Neural crest cell (in vitro differentiated cells): ENCODE measurements at regions not wholly inside any gene's neighbourhood (a gene's known extent, or its start where the extent isn't known, plus 50 kb on each side); places are given as distances from the start of the nearest gene placed in this dataset.

Experiments
- DNase-seq: peaks from one replicate; pipeline ENCODE4 v3.0.0; 2021; ENCODE audit warnings: low read depth, mixed read lengths, low spot score
- H3K27ac Mint-ChIP-seq: one replicate; pipeline ENCODE4 v1.8.0; 2021; ENCODE audit warnings: mild to moderate bottlenecking, mixed read lengths; ENCODE audit not compliant: unreplicated experiment
- H3K27me3 Mint-ChIP-seq: 2 replicates; pipeline ENCODE4 v1.8.0; 2021; ENCODE audit warnings: low read depth, mild to moderate bottlenecking, mixed read lengths
- H3K36me3 Mint-ChIP-seq: 2 replicates; pipeline ENCODE4 v1.8.0; 2021; ENCODE audit warnings: low read depth, mild to moderate bottlenecking, mixed read lengths
- H3K4me1 Mint-ChIP-seq: 2 replicates; pipeline ENCODE4 v1.8.0; 2021; ENCODE audit warnings: mixed read lengths
- H3K4me3 Mint-ChIP-seq: one replicate; pipeline ENCODE4 v1.8.0; 2021; ENCODE audit warnings: mild to moderate bottlenecking, mixed read lengths
- H3K9me3 Mint-ChIP-seq: 2 replicates; pipeline ENCODE4 v1.8.0; 2021; ENCODE audit warnings: mixed read lengths
- TF ChIP-seq, protein P1 (sequence below): fragments of 200-600 bp; sonication (generic); conservative IDR thresholded peaks from 2 replicates; pipeline ENCODE4 v1.5.0; 2021; ENCODE audit warnings: antibody characterized with exemption, mild to moderate bottlenecking

DNA sequence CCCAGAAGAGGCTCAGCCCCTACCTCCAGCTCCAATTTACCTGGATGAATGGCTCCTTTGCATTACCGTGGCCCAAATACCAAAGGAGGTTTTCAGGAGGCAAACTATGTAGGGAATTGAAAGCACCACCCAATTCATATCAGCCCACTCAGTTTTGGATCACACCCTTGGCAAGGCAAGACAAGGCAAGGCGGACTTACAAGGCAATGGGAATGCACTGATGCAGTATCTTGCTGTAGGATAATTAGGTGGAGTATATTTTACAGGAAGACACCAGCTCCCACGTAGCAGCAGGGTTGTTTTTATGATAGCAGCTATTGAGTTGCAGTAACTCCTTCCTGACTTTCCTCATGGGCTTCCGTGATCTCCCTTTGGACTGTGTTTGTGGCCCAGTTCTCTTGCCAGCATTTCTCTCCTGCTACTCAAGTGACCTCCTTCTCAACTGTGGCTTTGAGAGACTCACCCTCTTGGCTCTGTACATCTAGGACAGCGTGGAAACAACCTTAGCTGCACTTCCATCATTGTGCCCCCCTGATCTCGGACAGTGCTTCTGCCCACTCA is 935.9 kb downstream of the EFNB2 start:
- Mint-ChIP-seq H3K4me1 (no peaks in the 10 kb centered on the region), H3K36me3 (peaks cover 2% of the 10 kb centered on the region), H3K9me3 (peaks cover 6% of the 10 kb centered on the region), H3K4me3 (no peak overlapping the region), H3K27me3 (no peaks in the 10 kb centered on the region), H3K27ac (no peak overlapping the region)
- no peak for DNase-seq
- TF ChIP-seq, protein P1, sequence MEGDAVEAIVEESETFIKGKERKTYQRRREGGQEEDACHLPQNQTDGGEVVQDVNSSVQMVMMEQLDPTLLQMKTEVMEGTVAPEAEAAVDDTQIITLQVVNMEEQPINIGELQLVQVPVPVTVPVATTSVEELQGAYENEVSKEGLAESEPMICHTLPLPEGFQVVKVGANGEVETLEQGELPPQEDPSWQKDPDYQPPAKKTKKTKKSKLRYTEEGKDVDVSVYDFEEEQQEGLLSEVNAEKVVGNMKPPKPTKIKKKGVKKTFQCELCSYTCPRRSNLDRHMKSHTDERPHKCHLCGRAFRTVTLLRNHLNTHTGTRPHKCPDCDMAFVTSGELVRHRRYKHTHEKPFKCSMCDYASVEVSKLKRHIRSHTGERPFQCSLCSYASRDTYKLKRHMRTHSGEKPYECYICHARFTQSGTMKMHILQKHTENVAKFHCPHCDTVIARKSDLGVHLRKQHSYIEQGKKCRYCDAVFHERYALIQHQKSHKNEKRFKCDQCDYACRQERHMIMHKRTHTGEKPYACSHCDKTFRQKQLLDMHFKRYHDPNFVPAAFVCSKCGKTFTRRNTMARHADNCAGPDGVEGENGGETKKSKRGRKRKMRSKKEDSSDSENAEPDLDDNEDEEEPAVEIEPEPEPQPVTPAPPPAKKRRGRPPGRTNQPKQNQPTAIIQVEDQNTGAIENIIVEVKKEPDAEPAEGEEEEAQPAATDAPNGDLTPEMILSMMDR: no peak

DNA sequence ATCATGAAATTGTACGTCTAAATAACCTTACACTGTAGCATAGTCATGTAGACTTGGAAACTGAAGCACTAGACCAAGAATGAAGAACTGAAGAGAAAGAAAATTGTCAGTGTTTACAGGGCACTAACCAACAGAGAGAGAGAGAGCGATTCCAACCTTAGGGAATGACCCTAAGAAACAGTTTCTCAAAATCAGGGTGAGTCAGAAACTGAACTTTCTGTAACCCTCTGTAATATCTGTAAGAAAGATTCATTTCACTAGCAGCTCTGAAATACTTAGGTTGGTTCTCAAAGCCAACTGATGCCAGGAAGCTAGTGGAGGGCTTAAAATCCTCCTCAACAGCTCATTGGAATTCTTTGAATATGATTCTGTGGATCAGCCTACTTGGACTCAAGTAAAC is 936.9 kb downstream of the EFNB2 start:
- no peaks in the 10 kb centered on the region for H3K27me3 Mint-ChIP-seq
- no peak for DNase-seq
- H3K4me3 Mint-ChIP-seq: no peak overlapping the region
- peaks cover 6% of the 10 kb centered on the region for H3K9me3 Mint-ChIP-seq
- no peak overlapping the region for H3K27ac Mint-ChIP-seq
- H3K36me3 Mint-ChIP-seq: peaks cover 2% of the 10 kb centered on the region
- no peaks in the 10 kb centered on the region for H3K4me1 Mint-ChIP-seq
- TF ChIP-seq, protein P1: no peak

DNA sequence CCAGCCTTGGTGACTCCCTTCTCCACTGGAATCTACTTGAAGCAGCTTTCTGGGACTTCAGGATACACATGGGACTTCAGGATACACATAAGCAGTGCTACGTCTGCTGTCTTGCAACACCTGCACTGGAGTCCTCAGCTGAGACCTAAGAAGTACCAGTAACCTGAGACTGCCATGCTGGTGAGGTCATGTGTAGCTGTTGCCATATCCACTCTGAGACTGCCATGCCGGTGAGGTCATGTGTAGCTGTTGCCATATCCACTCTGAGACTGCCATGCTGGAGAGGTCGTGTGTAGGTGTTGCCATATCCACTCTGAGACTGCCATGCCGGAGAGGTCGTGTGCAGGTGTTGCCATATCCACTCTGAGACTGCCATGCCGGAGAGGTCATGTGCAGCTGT is 937.9 kb downstream of the EFNB2 start:
- Mint-ChIP-seq H3K9me3 (peaks cover 6% of the 10 kb centered on the region), H3K36me3 (peaks cover 2% of the 10 kb centered on the region), H3K27me3 (no peaks in the 10 kb centered on the region), H3K4me3 (no peak overlapping the region), H3K4me1 (no peaks in the 10 kb centered on the region), H3K27ac (no peak overlapping the region)
- TF ChIP-seq, protein P1: no peak
- no peak for DNase-seq

DNA sequence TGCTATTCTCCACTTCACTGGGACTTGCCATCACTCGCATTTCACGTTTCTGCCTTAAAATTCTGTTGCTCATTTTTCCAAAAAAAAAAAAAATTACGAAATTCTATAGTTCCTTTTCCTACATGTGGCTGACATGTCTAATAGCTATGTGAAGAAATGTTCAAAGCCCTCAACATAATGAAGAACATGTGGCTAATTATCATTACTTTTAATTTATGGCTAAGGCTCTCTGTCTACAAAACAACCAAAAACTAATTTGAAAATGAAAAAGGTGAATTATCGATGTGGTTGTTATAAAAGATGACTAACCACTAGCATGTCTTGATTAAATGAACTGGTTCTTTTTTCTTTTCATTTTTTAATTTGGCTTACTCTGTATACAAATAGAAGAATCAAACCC is 940.0 kb downstream of the EFNB2 start:
- Mint-ChIP-seq H3K27me3 (no peaks in the 10 kb centered on the region), H3K27ac (no peak overlapping the region), H3K4me1 (peaks cover 3% of the 10 kb centered on the region), H3K9me3 (peaks cover 8% of the 10 kb centered on the region), H3K4me3 (no peak overlapping the region), H3K36me3 (peaks cover 2% of the 10 kb centered on the region)
- DNase-seq: no peak
- TF ChIP-seq, protein P1: no peak

DNA sequence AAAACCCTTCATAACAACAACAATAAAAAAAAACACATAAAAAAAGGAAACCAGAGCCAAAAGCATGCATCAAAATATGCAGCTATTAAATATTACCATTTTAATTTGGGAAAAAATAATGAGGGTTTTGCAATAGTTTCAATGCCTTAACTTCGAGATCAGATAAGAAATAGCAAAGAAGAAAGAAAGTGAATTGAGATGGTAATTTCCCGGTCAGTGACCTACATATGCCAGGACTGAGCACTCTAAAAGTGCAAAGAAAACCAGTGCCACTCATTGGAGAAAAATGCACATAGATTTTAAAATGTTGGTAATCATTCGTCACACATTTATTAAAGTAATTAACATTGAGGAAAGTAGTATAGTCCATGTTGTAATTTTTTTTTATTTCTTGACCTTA is 944.2 kb downstream of the EFNB2 start:
- no peak for DNase-seq
- no peak overlapping the region for H3K27ac Mint-ChIP-seq
- H3K9me3 Mint-ChIP-seq: peaks cover 6% of the 10 kb centered on the region
- H3K4me3 Mint-ChIP-seq: no peak overlapping the region
- no peaks in the 10 kb centered on the region for H3K27me3 Mint-ChIP-seq
- no peaks in the 10 kb centered on the region for H3K36me3 Mint-ChIP-seq
- TF ChIP-seq, protein P1: no peak
- H3K4me1 Mint-ChIP-seq: peaks cover 13% of the 10 kb centered on the region
